ENCODE measurements at regions not wholly inside any gene's neighbourhood (a gene's known extent, or its start where the extent isn't known, plus 50 kb on each side); places are given as distances from the start of the nearest gene placed in this dataset.

DNA sequence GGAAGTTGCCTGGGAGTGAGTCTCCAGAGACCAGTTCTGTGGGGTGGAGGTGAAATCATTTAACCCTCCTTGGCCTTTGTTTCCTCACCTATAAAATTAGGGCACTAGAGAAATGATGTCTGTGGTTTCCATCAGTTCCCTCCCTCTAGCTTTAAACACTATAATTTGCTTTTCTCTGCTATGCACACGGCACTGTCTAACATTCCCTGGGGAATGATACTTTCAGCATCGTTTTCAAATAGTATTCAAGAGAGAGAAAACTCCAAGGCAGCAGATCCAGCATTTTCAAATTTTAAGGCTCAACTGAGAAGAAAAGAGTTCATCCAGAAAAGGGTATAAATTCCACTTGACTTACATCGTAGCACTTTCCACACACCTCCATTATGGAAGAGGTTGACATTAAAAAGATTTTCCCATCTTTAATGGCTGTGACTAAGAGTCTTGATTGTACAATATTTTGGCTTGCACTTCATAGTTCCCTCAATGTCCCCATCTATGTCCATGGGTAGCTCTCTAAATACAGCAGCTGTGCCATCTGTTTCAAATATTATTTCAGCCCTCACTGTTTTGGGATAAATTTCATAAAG is 137.7 kb upstream of the ZPLD1 start:
- Histone ChIP-seq H3K4me1 (ENCODE audit: control insufficient read depth, insufficient read depth, low read length) (no peaks in the 10 kb centered on the region), H3K36me3 (ENCODE audit: control insufficient read depth, insufficient read depth, low read length) (no peaks in the 10 kb centered on the region), H3K4me3 (ENCODE audit: insufficient read depth, low read depth, low read length) (no peak overlapping the region), H3K9me3 (ENCODE audit: control insufficient read depth, low read length) (no peaks in the 10 kb centered on the region), H3K27ac (ENCODE audit: insufficient read depth, low read depth, low read length, poor library complexity, severe bottlenecking) (no peak overlapping the region), H3K27me3 (ENCODE audit: control insufficient read depth, insufficient read depth, low read length, poor library complexity, severe bottlenecking) (no peaks in the 10 kb centered on the region)
- WGBS, 2 experiments: 95 to 100% methylated on average over 2 to 3 of the region's 3 CpGs

DNA sequence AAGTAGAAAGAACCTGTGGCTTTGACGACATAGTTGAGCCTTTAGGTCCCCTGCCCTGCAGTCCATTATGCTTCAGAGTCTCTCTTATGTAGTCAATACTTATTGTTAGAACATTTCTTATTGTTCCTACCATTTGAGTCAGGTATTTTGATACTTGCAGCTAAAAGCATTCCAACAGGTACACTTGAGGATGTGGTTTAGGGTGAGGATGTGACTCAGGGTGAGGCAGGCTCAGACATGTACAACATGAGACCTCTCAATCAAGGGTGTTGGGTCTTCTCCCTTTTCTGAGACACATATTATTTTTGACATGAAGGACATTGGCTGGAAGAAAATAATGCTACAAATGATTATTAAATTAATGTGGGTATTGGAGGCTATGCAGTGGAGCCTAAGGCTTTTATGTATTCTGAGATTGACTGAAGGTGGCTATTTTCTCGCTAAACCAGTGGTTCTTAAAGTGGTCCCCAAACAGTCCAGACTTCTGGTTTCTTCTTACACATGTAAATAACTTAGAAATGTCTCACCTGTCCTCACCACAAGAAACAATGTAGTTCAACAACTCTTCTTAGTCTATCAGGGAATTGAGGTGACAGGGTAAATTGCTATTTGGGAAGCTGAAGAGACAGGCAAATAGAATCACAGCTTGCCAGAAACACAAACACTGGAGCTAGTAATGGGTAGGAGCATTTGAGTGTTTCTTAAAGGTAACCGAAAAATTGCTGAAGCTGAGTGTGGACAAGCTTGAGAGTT is 135.5 kb upstream of the ZPLD1 start:
- no peaks in the 10 kb centered on the region for H3K9me3 ChIP-seq (ENCODE audit: control insufficient read depth, low read length)
- H3K36me3 ChIP-seq (ENCODE audit: control insufficient read depth, insufficient read depth, low read length): no peaks in the 10 kb centered on the region
- no peak overlapping the region for H3K27ac ChIP-seq (ENCODE audit: insufficient read depth, low read depth, low read length, poor library complexity, severe bottlenecking)
- no peaks in the 10 kb centered on the region for H3K27me3 ChIP-seq (ENCODE audit: control insufficient read depth, insufficient read depth, low read length, poor library complexity, severe bottlenecking)
- H3K4me3 ChIP-seq (ENCODE audit: insufficient read depth, low read depth, low read length): no peak overlapping the region
- H3K4me1 ChIP-seq (ENCODE audit: control insufficient read depth, insufficient read depth, low read length): no peaks in the 10 kb centered on the region
- 97 to 98% methylated on average over 3 of the region's 3 CpGs for WGBS, 2 experiments

DNA sequence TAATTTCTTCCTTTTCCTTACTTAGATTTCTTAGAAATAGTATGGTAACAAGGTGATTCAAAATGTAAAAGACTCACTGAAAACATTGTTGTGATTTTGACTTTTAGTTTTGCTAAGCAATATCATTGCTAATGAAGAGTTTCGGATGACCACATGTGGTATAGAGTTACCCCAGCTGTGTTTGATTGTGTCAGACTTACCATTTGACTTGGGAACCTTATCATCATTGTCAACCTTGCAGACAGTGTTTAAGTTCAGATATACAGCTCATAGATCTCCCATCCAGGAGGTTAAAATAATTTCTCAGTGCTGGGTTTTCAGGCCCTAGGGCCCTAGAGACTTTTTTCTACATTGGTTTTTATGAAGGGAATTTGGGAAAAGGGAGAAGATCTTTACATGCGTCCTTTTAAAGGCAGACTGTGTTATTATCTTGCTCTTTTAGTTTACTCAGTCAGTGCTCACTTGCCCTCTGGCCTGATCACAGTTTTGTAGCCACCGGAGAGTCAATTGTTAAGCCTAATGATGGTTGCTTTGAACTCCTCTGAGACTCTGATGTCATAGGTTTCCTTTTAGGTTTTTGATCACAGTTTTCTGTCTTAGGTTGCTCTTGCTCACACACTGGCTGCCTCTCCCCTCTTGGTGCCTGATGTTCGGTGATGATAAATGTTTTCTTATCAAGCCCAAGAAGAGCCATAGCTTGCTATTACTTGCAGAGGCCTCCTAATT is 133.5 kb upstream of the ZPLD1 start:
- no peaks in the 10 kb centered on the region for H3K9me3 ChIP-seq (ENCODE audit: control insufficient read depth, low read length)
- no peaks in the 10 kb centered on the region for H3K4me1 ChIP-seq (ENCODE audit: control insufficient read depth, insufficient read depth, low read length)
- no peak overlapping the region for H3K27ac ChIP-seq (ENCODE audit: insufficient read depth, low read depth, low read length, poor library complexity, severe bottlenecking)
- no peaks in the 10 kb centered on the region for H3K36me3 ChIP-seq (ENCODE audit: control insufficient read depth, insufficient read depth, low read length)
- H3K27me3 ChIP-seq (ENCODE audit: control insufficient read depth, insufficient read depth, low read length, poor library complexity, severe bottlenecking): no peaks in the 10 kb centered on the region
- no peak overlapping the region for H3K4me3 ChIP-seq (ENCODE audit: insufficient read depth, low read depth, low read length)
- WGBS, 2 experiments: 83 to 88% methylated on average over 4 of the region's 4 CpGs

DNA sequence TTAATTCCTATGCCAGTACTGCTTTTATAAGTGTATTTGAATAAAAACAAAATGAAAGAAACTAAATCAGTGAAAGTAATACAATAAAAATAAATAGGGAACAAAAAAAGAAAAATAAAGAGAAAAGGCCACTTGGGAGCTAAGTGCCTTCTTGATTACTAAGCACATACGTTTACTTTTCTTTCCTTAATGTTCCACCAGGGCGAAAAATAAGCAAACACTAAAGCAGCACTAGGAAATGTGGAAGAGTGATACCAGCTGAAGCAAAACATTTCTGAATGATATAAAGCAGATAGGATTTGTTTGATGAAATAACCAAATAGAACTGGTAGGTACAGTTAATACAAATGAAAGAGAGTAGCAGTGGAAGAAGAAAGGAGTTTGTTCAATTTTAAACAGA is 132.8 kb upstream of the ZPLD1 start:
- no peaks in the 10 kb centered on the region for H3K27me3 ChIP-seq (ENCODE audit: control insufficient read depth, insufficient read depth, low read length, poor library complexity, severe bottlenecking)
- no peaks in the 10 kb centered on the region for H3K9me3 ChIP-seq (ENCODE audit: control insufficient read depth, low read length)

DNA sequence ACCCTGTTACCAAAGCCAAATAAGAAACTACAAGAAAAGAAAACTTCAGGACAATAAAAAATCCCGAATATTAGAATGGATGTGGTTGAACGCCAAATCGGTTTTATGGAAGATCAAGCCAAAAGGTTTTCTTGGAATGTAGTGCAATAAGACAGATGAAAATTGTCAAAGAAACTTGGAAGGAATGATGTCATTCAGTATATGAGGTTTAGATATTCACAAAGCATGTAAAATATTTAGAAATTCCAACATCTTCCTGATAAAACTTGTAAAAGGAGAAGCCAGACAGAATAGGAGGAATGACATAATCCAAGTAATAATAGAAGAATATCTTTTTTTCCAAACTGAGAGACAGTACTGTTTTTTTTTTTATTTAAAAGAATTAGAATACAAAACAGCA is 130.3 kb upstream of the ZPLD1 start:
- Histone ChIP-seq H3K27me3 (ENCODE audit: control insufficient read depth, insufficient read depth, low read length, poor library complexity, severe bottlenecking) (no peaks in the 10 kb centered on the region), H3K36me3 (ENCODE audit: control insufficient read depth, insufficient read depth, low read length) (no peaks in the 10 kb centered on the region), H3K9me3 (ENCODE audit: control insufficient read depth, low read length) (no peaks in the 10 kb centered on the region), H3K27ac (ENCODE audit: insufficient read depth, low read depth, low read length, poor library complexity, severe bottlenecking) (no peak overlapping the region), H3K4me3 (ENCODE audit: insufficient read depth, low read depth, low read length) (no peak overlapping the region), H3K4me1 (ENCODE audit: control insufficient read depth, insufficient read depth, low read length) (no peaks in the 10 kb centered on the region)
- WGBS, 2 experiments: 97% methylated on average over 3 of the region's 3 CpGs

More for the DNA sequence above, 132.8 kb upstream of the ZPLD1 start:
- H3K4me1 ChIP-seq (ENCODE audit: control insufficient read depth, insufficient read depth, low read length): no peaks in the 10 kb centered on the region
- no peak overlapping the region for H3K4me3 ChIP-seq (ENCODE audit: insufficient read depth, low read depth, low read length)
- no peak overlapping the region for H3K27ac ChIP-seq (ENCODE audit: insufficient read depth, low read depth, low read length, poor library complexity, severe bottlenecking)
- H3K36me3 ChIP-seq (ENCODE audit: control insufficient read depth, insufficient read depth, low read length): no peaks in the 10 kb centered on the region
- WGBS, 2 experiments: 100% methylated on average over 2 of the region's 2 CpGs

DNA sequence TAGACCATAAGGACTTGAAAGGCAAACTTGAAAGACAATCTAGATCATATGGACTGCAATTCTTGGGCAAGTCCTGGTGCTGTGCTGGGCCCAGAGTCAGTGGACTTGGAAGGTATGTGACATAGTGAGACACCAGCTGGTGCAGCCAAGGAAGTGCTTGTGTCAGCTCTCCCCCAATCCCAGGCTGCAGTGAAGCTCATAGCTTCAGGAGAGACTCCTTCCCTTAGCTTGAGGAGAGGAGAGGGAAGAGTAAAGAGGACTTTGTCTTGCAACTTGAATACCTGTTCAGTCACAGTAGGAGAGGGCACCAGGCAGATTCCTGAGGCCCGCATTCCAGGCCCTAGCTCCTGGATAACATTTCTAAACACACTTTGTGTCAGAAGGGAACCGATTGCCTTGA is 127.4 kb upstream of the ZPLD1 start:
- Histone ChIP-seq H3K4me3 (ENCODE audit: insufficient read depth, low read depth, low read length) (no peak overlapping the region), H3K27ac (ENCODE audit: insufficient read depth, low read depth, low read length, poor library complexity, severe bottlenecking) (no peak overlapping the region), H3K9me3 (ENCODE audit: control insufficient read depth, low read length) (no peaks in the 10 kb centered on the region), H3K4me1 (ENCODE audit: control insufficient read depth, insufficient read depth, low read length) (no peaks in the 10 kb centered on the region), H3K36me3 (ENCODE audit: control insufficient read depth, insufficient read depth, low read length) (no peaks in the 10 kb centered on the region), H3K27me3 (ENCODE audit: control insufficient read depth, insufficient read depth, low read length, poor library complexity, severe bottlenecking) (no peaks in the 10 kb centered on the region)
- 91 to 92% methylated on average over 2 of the region's 2 CpGs for WGBS, 2 experiments

DNA sequence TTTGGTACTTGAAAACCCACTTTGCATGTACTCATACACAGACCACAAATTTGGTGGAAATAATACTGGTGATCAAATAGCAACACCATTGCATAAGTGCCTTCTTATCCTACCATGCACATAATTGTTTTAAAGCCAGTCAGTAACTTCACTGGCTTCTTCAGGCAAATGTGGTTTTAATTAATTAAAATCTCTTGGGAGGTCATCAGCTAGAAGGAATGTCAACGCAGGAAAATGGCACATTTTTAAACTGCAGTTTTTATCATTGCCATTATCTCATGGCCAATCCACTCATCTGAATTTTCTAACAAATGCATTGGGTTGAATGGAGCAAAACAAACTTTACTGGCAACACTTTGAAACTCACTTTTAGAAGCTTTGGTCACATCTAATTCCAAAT is 105.7 kb upstream of the ZPLD1 start:
- H3K4me3 ChIP-seq (ENCODE audit: insufficient read depth, low read depth, low read length): no peak overlapping the region
- no peak overlapping the region for H3K27ac ChIP-seq (ENCODE audit: insufficient read depth, low read depth, low read length, poor library complexity, severe bottlenecking)
- H3K36me3 ChIP-seq (ENCODE audit: control insufficient read depth, insufficient read depth, low read length): no peaks in the 10 kb centered on the region
- H3K27me3 ChIP-seq (ENCODE audit: control insufficient read depth, insufficient read depth, low read length, poor library complexity, severe bottlenecking): no peaks in the 10 kb centered on the region
- H3K4me1 ChIP-seq (ENCODE audit: control insufficient read depth, insufficient read depth, low read length): no peaks in the 10 kb centered on the region
- WGBS, 2 experiments: 89 to 91% methylated on average over 1 of the region's 1 CpG
- H3K9me3 ChIP-seq (ENCODE audit: control insufficient read depth, low read length): no peaks in the 10 kb centered on the region

DNA sequence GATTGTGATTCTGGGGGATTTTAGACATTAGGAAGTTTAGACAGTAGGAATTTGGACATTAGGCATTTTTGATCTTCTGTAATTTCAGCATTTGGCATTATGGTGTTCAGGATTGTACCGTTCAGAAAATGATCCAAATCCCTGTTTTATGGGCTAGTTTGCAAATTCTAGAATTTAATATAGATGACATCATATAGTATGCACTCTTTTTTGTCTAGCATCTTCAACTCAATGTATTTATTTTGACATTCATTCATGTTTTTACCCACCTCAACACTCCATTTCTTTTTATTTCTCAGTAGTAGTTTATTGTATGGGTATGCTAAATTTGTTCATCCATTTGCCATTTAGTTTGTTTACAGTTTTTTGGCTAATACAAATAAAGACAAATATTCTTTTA is 105.3 kb upstream of the ZPLD1 start:
- no peaks in the 10 kb centered on the region for H3K36me3 ChIP-seq (ENCODE audit: control insufficient read depth, insufficient read depth, low read length)
- H3K27ac ChIP-seq (ENCODE audit: insufficient read depth, low read depth, low read length, poor library complexity, severe bottlenecking): no peak overlapping the region
- WGBS, 2 experiments: 87 to 100% methylated on average over 1 of the region's 1 CpG
- no peaks in the 10 kb centered on the region for H3K27me3 ChIP-seq (ENCODE audit: control insufficient read depth, insufficient read depth, low read length, poor library complexity, severe bottlenecking)
- no peak overlapping the region for H3K4me3 ChIP-seq (ENCODE audit: insufficient read depth, low read depth, low read length)
- no peaks in the 10 kb centered on the region for H3K4me1 ChIP-seq (ENCODE audit: control insufficient read depth, insufficient read depth, low read length)
- H3K9me3 ChIP-seq (ENCODE audit: control insufficient read depth, low read length): no peaks in the 10 kb centered on the region

DNA sequence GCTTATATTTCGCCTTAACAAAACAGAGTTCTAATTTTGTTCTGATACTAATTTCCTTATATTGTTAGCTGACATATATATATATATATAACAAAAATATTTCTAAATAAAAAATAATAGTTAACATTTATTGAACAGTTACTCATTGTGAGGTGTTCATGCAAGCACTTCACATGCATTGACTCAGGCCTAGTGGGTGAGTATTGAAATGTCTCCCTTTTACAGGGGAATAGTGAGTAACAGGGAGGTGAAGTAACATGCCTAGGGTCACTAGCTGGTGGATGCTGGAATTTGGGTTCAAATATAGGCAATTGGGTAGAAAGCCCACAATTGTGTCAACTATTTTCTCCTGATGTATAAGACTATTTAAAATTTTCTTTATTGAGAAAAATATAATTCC is 102.6 kb upstream of the ZPLD1 start:
- no CpG with 5 or more reads among the region's 1 CpG for WGBS, 2 experiments
- H3K4me1 ChIP-seq (ENCODE audit: control insufficient read depth, insufficient read depth, low read length): no peaks in the 10 kb centered on the region
- H3K27me3 ChIP-seq (ENCODE audit: control insufficient read depth, insufficient read depth, low read length, poor library complexity, severe bottlenecking): no peaks in the 10 kb centered on the region
- no peaks in the 10 kb centered on the region for H3K9me3 ChIP-seq (ENCODE audit: control insufficient read depth, low read length)
- no peak overlapping the region for H3K4me3 ChIP-seq (ENCODE audit: insufficient read depth, low read depth, low read length)
- H3K36me3 ChIP-seq (ENCODE audit: control insufficient read depth, insufficient read depth, low read length): no peaks in the 10 kb centered on the region
- H3K27ac ChIP-seq (ENCODE audit: insufficient read depth, low read depth, low read length, poor library complexity, severe bottlenecking): no peak overlapping the region

DNA sequence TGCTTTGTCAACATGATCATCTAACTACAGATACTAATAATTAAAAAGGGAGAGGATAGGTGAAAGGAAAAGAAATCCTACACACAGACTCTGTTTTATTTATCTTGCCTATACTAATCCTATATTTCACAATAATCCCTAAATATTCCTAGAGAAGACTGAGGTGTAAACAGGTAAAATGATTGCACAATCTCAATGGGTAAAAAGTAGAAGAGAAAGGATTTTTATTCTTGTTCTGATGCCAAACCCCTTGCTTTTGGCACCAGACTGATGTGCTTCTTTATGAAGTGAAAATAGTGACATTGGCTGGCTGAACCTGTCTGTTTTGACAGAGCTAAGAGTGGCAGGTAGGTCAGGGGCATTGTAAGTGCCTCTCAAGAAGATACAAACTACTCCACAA is 101.9 kb upstream of the ZPLD1 start:
- no peaks in the 10 kb centered on the region for H3K36me3 ChIP-seq (ENCODE audit: control insufficient read depth, insufficient read depth, low read length)
- no peaks in the 10 kb centered on the region for H3K4me1 ChIP-seq (ENCODE audit: control insufficient read depth, insufficient read depth, low read length)
- H3K4me3 ChIP-seq (ENCODE audit: insufficient read depth, low read depth, low read length): no peak overlapping the region
- no peaks in the 10 kb centered on the region for H3K27me3 ChIP-seq (ENCODE audit: control insufficient read depth, insufficient read depth, low read length, poor library complexity, severe bottlenecking)
- H3K27ac ChIP-seq (ENCODE audit: insufficient read depth, low read depth, low read length, poor library complexity, severe bottlenecking): no peak overlapping the region
- H3K9me3 ChIP-seq (ENCODE audit: control insufficient read depth, low read length): no peaks in the 10 kb centered on the region
